ENCODE measurements at regions not wholly inside any gene's neighbourhood (a gene's known extent, or its start where the extent isn't known, plus 50 kb on each side); places are given as distances from the start of the nearest gene placed in this dataset.

DNA sequence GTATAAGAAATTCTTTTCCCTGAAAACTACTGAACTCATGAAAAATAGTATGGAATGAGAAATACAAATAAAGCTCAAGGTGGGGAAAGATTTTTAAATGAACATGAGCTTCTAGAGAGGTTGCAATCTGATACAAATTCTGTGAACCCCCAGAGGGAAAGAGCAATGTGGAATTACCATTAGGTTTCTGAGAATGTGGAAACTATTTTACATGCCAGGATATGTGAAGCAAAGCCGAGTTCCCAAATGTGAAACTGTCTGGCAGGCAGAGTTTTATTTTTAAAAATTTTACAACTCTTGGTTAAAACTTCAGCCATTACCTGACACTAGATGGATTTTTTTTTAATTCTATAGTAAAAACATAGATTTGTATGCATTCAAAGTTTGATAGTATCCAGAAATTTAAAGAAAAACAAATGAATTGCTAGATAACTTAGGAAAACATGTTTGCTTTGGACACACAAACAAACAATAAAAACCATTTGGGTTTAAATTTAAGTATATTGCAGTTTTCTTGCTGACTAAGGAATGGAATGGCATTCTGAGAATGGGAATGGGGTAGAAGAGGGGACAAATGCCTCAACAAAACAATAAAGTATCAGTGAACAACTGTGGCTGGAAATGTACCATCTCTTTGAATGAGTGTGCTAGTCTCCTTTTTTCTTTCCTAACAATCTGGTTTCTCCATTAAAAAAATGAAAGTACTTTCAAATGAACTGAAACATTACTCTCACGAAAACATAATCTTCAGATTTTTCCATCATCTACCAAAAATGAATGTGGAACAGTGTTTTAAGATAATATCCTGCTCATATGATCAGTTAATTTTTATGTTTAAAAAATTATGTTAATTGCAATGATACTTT, 99.6 kb downstream of the PCDH18 start:
- no peaks in the 10 kb centered on the region for H3K4me1 ChIP-seq (ENCODE audit: control insufficient read depth, insufficient read depth, low read length)
- TF ChIP-seq, protein P1, sequence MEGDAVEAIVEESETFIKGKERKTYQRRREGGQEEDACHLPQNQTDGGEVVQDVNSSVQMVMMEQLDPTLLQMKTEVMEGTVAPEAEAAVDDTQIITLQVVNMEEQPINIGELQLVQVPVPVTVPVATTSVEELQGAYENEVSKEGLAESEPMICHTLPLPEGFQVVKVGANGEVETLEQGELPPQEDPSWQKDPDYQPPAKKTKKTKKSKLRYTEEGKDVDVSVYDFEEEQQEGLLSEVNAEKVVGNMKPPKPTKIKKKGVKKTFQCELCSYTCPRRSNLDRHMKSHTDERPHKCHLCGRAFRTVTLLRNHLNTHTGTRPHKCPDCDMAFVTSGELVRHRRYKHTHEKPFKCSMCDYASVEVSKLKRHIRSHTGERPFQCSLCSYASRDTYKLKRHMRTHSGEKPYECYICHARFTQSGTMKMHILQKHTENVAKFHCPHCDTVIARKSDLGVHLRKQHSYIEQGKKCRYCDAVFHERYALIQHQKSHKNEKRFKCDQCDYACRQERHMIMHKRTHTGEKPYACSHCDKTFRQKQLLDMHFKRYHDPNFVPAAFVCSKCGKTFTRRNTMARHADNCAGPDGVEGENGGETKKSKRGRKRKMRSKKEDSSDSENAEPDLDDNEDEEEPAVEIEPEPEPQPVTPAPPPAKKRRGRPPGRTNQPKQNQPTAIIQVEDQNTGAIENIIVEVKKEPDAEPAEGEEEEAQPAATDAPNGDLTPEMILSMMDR (IDR thresholded peaks at IDR 0.05), result no peak
- no peak for TF ChIP-seq SIN3A (IDR thresholded peaks at IDR 0.05; ENCODE audit: borderline replicate concordance, insufficient read depth, low read depth, low read length)
- no peak for TF ChIP-seq POLR2AphosphoS5 (IDR thresholded peaks at IDR 0.05; ENCODE audit: low read depth, low read length)
- no peak for TF ChIP-seq TCF7L2 (IDR thresholded peaks at IDR 0.05; ENCODE audit: low read depth, low read length)
- TF ChIP-seq, protein P2, sequence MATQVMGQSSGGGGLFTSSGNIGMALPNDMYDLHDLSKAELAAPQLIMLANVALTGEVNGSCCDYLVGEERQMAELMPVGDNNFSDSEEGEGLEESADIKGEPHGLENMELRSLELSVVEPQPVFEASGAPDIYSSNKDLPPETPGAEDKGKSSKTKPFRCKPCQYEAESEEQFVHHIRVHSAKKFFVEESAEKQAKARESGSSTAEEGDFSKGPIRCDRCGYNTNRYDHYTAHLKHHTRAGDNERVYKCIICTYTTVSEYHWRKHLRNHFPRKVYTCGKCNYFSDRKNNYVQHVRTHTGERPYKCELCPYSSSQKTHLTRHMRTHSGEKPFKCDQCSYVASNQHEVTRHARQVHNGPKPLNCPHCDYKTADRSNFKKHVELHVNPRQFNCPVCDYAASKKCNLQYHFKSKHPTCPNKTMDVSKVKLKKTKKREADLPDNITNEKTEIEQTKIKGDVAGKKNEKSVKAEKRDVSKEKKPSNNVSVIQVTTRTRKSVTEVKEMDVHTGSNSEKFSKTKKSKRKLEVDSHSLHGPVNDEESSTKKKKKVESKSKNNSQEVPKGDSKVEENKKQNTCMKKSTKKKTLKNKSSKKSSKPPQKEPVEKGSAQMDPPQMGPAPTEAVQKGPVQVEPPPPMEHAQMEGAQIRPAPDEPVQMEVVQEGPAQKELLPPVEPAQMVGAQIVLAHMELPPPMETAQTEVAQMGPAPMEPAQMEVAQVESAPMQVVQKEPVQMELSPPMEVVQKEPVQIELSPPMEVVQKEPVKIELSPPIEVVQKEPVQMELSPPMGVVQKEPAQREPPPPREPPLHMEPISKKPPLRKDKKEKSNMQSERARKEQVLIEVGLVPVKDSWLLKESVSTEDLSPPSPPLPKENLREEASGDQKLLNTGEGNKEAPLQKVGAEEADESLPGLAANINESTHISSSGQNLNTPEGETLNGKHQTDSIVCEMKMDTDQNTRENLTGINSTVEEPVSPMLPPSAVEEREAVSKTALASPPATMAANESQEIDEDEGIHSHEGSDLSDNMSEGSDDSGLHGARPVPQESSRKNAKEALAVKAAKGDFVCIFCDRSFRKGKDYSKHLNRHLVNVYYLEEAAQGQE (IDR thresholded peaks at IDR 0.05; ENCODE audit: insufficient read depth in 1 of 2, low read depth in 2 of 2, low read length in 1 of 2), result no peak
- intact Hi-C loops (cut with micrococcal nuclease; ENCODE audit: unreplicated experiment) (no loop called here), in situ Hi-C loops (cut with HindIII; ENCODE audit: low pct_unique_long_range_greater_than_20kb, low sequenced_read_pairs) (no loop called here)
- POLR2A ChIA-PET, result no interaction called here
- ATAC-seq, result no peak
- no peak overlapping the region for H3K4me3 ChIP-seq (ENCODE audit: low read depth in 2 of 2, low read length in 2 of 2)
- DNase-seq (ENCODE audit: low read depth, low spot score), result no peak
- no TSS peak for BruUV-seq (replicated peaks)
- no peak overlapping the region for H3K27ac ChIP-seq (ENCODE audit: low read length)
- H3K27me3 ChIP-seq (ENCODE audit: control insufficient read depth, insufficient read depth, low read length), result no peaks in the 10 kb centered on the region
- CTCF ChIA-PET, result no interaction called here
- H3K9me3 ChIP-seq (ENCODE audit: control insufficient read depth, insufficient read depth, low read depth, low read length), result no peaks in the 10 kb centered on the region
- no peaks in the 10 kb centered on the region for H3K36me3 ChIP-seq (ENCODE audit: control insufficient read depth, insufficient read depth, low read length)

DNA sequence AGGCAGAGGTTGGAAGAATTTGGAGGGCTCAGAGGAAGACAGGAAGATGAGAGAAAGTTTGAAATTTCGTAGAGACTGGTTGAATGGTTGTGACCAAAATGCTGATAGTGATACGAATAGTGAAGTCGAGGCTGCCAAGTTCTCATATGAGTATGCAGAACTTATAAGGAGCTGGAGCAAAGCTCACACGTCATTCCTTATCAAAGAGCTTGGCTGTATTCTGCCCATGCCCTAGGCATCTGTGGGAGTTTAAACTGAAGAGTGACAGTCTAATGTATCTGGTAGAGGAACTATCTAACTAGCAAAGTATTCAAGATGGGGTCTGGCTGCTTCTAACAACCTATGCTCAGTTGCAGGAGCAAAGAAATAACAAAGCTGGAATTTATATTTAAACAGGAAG, 102.1 kb downstream of the PCDH18 start:
- ChIA-PET CTCF (no interaction called here), POLR2A (no interaction called here)
- in situ Hi-C loops (cut with HindIII; ENCODE audit: low pct_unique_long_range_greater_than_20kb, low sequenced_read_pairs), result no loop called here
- ATAC-seq (no peak), DNase-seq (ENCODE audit: low read depth, low spot score) (no peak)
- intact Hi-C loops (cut with micrococcal nuclease; ENCODE audit: unreplicated experiment), result no loop called here
- Histone ChIP-seq H3K4me1 (ENCODE audit: control insufficient read depth, insufficient read depth, low read length) (no peaks in the 10 kb centered on the region), H3K27ac (ENCODE audit: low read length) (no peak overlapping the region), H3K36me3 (ENCODE audit: control insufficient read depth, insufficient read depth, low read length) (no peaks in the 10 kb centered on the region), H3K4me3 (ENCODE audit: low read depth in 2 of 2, low read length in 2 of 2) (no peak overlapping the region), H3K9me3 (ENCODE audit: control insufficient read depth, insufficient read depth, low read depth, low read length) (no peaks in the 10 kb centered on the region), H3K27me3 (ENCODE audit: control insufficient read depth, insufficient read depth, low read length) (no peaks in the 10 kb centered on the region)
- BruUV-seq (replicated peaks), result no TSS peak
- TF ChIP-seq TCF7L2 (IDR thresholded peaks at IDR 0.05; ENCODE audit: low read depth, low read length) (no peak), POLR2AphosphoS5 (IDR thresholded peaks at IDR 0.05; ENCODE audit: low read depth, low read length) (no peak), SIN3A (IDR thresholded peaks at IDR 0.05; ENCODE audit: borderline replicate concordance, insufficient read depth, low read depth, low read length) (no peak)
- TF ChIP-seq, protein P2 (IDR thresholded peaks at IDR 0.05; ENCODE audit: insufficient read depth in 1 of 2, low read depth in 2 of 2, low read length in 1 of 2), result no peak
- TF ChIP-seq, protein P1 (IDR thresholded peaks at IDR 0.05), result no peak

Measured in Panc1 (cell line).